DMS114 treated with DMSO at 0.1 percent for 48 hours (cell line): ENCODE measurements at regions not wholly inside any gene's neighbourhood (a gene's known extent, or its start where the extent isn't known, plus 50 kb on each side); places are given as distances from the start of the nearest gene placed in this dataset.

Experiments
- DNase-seq: peaks from one replicate; lab custom pipeline; 2025; ENCODE audit not compliant: unreplicated experiment; lab: John Stamatoyannopoulos, UW

DNA sequence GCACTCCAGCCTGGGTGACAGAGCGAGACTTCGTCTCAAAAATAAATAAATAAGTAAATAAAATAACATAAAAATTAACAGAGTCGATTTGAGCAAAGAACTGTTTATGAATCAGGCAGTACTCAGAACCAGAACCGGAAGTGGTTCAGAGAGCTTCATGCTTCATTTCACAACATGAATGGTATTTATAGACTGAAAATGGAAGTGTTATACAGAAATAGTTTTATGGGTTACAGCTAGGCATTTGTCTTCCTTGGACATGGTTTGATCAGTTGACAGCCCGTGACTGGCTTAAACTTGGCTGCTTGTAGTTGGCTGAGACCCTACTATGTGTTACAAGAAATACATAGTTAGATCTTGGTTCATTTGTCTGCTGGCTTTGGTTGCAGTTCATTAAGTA, 216.0 kb upstream of the MCTP2 start:
- DNase-seq: no peak

DNA sequence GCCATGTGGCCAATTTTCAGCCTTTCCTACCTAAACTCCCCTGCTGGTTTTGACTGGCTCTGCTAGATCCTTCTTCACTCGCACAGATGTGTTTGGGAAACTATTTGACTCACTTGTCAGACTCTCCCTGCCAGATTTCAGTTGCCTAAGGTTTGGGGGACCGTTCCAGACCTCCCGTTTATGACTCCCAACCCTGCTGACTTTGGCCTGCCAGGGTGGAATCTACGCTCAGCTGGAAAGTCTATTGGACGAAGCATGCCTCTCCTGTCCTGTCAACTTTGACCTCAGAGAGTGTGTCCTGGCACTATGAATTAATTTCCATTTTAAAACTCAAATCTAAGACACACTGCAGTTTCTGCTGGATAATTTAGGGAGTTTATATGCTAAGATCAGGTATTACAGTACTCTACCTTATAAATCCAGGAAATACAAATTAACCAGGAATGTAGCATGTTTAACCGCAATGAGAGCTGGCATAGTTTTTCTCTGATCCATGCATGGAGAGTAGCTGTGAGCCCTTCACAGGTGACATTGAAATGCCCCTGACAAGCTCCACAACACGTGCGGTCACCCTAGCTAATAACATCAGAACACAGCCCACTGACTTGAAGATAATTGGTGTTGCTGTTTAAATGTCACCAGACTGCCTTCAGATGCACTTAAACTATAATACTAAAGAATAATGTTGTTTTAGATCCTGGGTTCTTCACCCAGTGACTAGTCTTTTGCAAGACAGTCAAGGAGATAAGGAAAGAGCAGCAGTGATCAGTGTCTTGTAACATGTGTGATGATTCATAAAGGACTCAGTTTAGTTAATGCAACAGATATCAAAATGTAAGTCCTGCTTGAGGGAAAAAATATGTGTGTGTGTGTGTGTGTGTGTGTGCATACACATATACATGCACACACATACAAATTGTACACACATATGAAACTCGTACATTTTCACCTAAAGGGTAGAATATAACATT, 223.0 kb upstream of the MCTP2 start:
- DNase-seq: no peak

DNA sequence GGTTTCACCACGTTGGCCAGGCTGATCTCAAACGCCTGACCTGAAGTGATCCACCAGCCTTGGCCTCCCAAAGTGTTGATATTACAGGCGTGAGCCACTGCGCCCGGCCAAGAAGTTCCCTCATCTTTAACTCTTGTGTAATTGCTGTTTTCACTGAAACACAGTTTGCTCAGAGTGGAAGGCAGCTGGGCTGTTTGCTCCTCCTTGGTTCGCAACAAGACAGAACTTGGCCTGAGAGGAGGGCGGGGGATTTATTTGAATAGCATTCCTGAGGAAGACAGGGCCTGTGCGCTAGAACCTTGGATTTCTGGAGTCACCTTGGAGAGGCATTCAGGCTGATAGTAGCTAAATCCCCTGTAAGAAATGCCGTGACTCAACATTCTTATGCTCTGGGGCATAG, 226.7 kb upstream of the MCTP2 start:
- no peak for DNase-seq

DNA sequence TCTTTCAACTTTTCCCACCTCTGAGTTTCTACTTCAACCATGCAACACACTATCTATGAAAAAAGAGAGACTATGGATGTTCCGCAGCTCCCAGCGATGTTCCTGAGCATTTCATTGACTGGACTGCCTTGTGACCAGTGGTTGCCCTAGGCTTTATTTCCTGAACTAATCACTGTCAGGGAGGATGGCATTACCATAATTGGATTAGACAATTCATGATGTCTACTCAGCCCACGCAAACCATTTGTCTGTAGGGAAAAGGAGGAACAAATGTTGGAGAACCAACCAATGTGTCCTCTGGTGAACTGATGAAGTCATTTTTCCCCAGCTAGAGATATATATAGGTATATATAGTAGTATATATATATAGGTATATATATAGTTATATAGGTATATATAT, 229.3 kb upstream of the MCTP2 start:
- no peak for DNase-seq

DNA sequence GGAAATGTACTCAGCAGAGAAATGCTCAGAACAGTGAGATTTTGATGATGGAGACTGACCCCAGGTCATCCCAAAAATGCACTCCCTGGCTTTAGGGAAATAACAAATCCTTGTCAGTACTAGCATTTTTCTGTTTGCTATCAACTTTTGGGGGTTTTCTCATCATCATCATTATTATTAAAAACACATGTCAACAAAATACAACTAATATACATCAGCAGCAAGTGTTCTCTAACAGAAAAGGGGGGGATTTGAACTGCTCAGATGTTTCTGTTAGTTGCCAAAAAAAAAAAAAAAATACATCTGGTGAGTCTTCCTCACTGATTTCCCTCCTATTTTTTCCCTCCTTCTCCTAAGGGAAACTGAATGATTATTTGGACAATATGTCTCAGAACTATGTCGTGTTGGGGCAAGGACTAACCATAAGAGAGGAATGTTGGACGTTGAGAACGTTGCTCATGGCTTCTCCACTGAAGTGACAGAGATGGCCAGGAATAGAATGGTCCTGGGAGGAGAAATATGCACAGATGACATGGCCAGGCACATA, 230.0 kb upstream of the MCTP2 start:
- no peak for DNase-seq

DNA sequence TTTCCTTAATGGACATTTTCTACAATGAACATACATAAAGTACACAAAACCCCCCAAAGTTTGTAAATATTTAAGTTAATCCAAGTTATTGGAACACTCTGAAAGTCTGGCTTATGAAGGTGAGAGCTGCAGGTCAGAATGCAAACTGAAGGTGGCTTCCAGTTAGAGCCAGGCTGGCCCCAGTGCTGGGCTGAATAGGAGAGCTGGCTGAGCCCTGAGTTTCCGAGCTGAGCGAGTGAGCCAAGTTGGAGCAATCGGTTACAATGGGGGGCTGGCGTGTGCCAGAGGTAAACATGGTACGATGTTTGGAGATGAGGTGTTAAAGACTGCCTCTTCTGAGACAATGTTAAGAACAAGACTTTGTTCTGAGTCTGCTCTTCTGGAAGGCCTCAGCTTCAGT, 230.8 kb upstream of the MCTP2 start:
- DNase-seq: no peak

DNA sequence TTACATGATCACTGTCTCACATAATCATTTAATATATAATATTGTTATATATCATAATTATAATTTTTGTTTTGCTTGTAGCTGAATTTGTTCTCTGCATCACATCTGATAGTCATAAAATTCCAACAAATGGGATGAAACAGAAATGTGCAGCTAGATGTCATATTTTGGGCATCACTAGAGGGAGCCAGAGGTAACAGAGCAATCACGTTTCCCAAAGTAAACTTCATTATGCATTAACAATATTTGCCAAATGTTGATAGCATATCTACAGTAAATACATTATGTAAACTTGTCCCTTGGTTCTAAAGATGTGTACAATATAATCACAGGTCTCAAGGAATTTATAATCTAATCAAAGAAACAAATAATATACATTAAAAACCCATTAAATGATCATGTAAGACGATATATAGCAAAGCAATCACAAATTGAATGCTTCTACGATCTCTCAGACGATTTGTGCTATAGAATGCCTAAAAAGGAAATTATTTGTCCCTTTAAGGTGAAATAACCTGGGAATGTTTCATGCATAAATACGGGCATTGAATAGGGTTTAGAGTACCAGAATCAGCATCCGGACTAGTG, 234.2 kb upstream of the MCTP2 start:
- peak; percentile 40 for DNase-seq

DNA sequence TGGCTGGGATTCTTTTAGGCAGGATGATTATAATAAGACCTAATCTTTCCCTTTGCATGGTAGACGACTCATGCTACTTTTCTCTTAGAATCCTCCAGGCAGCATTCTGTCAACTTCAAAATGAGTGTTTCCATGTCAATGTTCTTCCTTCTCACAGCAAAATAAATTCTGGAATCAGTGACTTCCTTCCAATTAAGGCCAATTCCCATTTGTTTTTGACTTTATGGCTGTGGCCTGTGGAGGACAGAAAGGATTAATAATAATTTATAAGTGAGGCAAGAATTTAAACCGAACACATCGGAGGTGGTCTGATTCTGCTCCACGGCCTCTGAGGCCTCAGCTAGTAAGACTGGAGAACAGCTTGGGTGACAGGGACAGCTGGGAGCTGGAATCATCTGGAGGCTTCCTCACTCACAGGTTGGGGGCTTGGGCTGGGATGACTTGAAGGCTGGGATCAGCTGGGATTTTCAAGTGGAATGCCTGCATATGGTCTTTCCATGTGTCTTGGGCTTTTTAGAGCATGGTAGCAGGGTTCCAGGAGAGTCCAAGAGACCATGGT, 241.8 kb upstream of the MCTP2 start:
- DNase-seq: no peak

DNA sequence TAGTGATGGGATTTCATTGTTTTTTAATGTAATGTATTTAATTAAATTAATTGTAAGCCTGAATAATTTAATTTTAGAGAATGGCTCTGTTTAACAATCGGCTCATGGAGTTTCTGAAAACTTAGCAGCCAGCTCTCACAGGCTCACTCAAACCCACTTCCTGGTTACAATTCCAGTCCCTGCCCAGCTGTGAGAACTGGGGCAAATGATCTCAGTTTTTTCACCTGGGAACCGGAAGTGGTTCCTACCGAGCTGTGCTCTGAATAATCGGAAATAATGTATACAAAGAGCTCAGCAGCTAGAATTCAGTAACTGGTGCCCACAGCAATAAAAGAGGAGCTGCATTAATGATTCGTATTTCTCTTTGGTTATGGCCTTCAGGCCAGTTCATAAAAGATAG, 244.3 kb upstream of the MCTP2 start:
- DNase-seq: no peak

DNA sequence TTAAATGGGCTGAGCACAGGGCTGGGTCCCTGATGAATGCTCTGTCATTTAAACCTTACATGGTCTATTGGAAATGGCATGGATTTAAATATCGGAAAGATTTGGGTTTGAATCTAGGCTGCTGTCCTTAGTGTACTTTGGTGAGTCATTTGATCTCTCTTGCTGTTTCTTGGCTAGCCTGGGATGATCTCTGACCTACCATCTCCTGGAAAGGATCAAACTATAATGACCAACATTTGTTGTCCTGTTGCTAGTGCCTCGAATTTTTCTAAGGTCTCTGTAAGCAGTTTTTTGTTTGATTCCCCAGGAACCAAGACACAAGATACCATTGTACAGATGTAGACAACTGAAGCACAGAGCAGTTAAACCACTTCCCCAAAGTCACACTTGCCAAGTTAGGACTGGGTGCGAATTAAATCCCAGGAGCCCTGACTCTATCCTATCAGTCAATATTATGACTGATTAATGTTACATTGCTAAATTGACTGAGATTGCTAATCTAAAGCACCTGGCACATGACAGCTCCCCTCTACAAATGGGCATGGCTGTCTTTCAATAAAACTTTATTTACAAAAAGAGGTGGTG, 244.9 kb upstream of the MCTP2 start:
- DNase-seq: no peak

DNA sequence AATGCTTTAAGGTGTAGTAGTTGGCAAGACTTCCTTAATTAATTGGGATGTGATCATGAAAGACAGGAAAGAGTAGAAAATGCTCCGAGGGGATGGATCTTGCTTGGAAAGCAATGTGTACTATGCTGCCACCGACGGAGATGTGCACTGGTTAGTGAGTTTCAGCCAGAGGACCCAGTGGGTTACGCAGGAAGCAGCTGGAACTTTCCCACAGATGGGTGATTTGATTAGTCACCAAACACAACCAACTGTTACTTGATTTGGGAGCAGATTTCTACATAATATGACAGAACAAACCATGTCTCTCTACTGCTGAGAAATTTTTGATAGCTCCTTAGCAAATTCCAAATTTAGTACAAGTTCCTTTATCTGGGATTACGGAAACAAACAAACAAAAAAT, 245.4 kb upstream of the MCTP2 start:
- no peak for DNase-seq

DNA sequence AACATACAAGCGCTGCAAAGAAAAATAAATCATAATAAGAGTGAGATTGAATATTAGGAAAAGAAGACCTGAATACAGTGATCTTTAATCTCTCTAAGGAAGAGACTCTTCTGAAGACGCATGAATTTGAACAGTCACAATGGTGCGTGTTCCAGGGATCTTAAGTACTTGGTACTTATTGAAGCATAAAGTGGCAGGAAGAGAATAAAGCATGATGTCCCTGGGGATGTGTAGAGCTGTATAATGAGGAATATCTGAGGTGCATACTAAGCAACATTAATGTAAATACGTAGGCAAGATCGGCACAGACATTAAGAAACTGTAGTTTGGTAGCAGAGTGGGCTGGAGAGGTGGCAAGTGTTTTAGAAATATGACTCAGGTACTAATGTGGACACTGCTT, 246.2 kb upstream of the MCTP2 start:
- DNase-seq: no peak

DNA sequence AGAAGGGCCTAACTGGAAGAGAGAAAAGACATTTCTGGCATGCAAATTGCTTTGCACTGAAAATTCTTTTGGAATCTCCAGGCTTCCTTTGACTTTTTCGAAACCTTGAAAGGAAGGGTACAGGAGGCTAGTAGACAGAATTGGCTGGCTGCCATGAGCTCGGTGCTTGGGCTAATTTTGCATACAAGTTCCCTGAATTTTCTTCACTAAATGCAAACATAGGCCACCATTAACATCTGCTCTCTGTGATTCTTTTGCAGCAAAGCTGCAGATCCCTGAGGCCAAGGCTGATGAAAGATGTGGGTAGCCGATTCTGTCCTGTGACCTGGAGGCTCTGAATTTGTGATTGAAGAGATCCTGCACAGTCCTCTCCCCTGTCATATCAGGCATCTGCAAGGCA, 247.8 kb upstream of the MCTP2 start:
- no peak for DNase-seq

DNA sequence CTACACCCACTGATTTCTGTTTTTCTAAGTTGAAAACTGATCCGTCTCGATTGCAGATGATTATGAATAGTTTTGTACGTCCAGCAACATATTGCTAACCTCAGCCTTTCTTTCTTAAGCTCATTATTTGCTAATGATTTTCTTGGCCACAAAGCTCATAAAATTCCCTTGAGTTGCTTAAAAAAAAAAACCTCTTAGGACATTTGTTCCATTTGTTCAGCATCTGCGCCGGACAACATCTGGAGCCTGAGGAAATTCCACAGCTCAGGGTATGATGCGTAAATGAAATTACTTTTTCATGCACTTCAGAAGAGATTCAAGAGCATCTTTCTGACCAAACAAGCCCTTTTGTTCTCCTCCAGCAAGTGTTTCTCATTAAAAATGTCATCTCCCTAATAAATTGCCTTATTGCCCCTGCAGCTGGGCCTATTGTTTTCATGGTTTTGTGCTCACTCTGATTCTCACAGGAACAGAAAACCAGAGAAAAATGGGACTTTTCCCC, 249.1 kb upstream of the MCTP2 start:
- no peak for DNase-seq

DNA sequence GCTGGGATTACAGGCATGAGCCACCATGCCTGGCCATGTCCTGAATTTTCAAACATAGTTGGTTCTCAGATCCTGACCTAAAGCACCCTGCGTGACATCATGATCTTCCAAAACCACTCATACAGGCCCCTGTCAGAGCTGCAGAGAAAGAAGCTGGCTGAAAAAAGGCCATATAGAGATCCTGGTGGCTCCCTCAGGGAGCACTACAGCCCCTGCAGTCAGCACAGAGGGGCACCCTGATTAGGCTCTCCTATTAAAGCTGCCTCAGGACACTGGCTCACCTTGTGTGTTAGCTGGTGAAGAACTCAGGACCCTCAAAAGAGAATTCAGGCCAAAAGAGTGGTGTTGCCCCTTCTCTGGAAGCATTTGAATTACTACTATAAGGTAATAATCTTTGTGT, 249.7 kb upstream of the MCTP2 start:
- DNase-seq: no peak

DNA sequence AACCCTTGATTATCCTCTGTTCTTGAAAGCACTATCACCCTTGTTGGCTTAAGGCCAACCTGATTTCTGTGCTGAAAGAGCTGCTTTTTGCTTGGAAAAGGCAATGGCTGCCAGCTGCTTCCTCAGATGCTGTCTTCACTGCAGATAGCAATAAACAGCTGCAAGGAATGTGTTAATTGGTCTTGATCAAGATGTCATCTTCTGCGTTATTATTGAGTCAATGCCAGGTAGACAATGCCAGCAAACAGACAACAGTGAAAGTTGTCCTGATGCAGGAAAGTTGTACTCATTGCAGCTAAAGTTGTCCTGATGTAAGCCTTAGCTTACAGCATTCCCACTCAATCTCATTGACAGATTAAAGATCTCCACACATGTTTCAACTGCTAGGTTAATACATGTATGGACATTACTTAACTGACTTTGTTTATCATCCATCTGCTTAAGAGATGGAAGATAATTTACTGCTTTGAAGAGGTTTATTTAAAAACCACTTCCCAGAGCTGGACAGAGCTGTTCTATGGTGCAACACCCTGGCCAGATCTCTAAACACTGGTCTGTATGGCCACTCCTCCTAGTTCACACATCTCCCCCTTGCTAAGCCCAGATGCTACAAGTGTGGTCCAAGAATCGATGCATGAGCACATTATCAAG, 251.0 kb upstream of the MCTP2 start:
- no peak for DNase-seq

DNA sequence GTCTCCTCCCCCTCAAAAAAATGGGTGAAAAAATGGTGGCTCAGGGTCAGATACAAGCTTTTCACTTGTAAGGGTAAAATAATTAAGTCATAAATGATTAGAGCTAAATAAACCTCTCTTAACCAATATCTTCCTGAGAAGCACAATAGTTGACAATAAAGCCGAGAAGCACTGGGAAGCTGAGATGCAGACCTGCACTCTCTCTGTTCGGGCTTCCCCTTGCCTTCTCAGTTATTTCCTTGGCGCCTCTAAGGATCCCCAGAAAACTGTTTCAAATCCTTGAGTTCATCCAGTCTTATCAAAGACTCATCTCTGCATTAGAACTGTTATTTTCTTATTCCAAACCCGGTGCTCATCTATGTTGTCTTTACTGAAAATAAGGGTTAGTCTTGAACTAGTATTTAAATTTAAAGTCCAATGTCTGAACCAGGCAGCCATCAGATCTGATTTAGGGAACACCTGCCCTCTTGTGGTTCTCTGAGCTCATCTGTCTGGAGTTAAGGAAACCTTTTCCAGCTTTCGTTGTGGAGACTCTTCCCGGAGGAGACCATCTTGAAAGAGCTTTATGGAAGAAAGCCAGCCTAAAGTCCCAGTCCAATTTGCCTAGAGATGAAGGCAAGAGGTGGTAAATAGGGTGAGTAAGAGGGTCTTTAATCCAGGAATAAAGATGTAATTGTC, 256.4 kb upstream of the MCTP2 start:
- peak; percentile 76 for DNase-seq

DNA sequence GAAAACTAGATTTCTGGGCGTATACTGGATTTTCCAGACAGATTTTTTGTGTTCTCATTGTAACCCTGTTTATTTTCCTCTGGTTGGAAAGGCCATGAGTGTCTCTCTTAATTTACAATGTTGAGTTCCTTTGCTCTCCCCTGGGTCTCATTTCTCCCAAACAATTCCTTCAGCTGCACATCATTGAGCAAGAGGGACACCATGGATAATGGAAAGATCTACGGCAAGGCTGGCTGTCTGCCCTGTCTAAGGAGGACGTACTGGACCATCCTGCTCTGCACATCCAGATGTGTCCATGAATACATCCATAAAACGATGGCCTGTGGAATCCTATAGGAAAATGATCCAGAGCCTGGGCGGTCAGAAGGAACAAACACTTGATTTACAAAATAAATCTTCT, 258.1 kb upstream of the MCTP2 start:
- no peak for DNase-seq

DNA sequence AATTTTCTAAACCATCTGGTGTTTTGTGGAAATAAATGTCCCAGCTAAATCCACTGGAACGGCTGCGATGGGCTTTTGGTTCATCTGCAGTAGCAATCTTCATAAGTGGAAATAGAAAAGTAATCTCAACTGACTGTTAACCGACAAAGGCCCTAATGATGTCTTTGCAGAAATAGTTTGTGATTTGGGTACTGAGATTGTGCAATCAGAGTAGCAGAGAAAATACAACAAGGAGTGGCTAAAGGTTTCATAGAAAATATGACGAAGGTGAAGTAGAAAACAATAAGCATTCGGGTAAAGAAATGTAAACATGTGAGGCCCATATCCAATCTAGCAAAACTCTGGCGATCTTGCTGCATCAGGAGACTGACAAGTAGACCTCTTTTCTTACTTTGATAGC, 262.6 kb upstream of the MCTP2 start:
- no peak for DNase-seq

DNA sequence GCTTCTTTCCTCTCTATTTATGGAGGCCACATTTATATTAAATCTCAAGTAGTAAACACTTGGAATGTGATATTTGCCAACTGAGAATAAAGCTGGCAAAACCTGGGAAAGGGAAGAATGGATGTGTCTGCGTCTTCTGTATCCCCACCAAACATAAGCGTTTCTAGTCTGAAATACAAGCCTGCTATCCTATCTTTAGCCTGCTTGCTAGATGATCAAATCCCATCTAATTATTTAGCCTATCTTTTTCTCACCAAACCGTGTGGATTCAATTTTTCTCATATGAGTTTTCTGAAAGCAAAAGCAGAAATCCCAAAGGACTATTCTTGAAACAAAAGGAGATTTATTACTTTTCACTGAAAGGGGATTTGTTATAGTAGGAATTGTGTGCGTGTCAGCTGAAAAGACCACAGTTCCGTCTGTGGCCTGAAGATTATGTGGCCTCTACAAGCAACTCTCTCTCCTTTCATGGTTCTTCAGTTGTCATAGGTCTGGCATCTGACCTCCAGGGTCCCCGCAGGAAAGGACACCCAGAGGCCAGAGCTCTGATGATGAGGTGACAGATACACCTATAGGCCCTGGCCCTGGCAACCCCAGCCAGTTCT, 266.0 kb upstream of the MCTP2 start:
- no peak for DNase-seq
